DMS153 treated with DMSO at 0.1 percent for 48 hours (cell line): ENCODE measurements at regions not wholly inside any gene's neighbourhood (a gene's known extent, or its start where the extent isn't known, plus 50 kb on each side); places are given as distances from the start of the nearest gene placed in this dataset.

Source experiments
- DNase-seq: peaks from one replicate; lab custom pipeline; 2025; ENCODE audit not compliant: unreplicated experiment; lab: John Stamatoyannopoulos, UW

DNA sequence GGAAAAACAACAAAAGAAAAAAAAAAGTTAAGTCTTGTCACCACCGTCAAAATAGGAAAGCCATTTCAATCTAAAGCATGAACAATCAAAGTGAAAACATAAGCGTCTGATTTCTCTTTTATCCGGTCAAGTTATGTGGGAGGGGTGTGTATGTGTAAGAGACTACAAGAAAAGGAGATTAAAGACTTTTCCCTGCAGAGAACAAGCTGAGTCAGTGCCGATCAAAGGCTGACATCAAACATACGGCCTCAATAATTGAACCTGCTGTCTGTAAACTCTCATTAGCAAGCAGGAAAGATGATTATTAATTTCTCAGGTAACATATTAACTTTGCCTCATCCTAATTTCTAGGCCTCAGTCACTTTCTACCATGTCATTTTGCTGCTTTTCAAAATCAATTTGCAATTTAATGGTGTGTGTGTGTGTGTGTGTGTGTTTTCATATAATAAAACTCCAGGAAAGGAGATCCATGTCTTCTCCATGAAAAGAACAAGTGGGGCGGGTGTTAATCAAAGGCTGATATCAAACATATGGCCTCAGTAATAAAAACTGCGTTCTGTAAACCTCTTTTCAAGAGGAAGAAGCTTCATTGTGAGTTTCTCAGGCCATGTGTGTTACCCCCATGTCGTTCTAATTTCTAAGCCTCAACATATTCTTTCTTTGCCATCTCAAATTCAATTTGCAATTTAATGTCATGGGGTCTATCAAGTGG is 649.1 kb upstream of the SORCS1 start:
- peak; percentile 14 for DNase-seq

GRCh38 chr10:107809889-107810288 is 645.4 kb upstream of the SORCS1 start:
- DNase-seq: no peak

DNA sequence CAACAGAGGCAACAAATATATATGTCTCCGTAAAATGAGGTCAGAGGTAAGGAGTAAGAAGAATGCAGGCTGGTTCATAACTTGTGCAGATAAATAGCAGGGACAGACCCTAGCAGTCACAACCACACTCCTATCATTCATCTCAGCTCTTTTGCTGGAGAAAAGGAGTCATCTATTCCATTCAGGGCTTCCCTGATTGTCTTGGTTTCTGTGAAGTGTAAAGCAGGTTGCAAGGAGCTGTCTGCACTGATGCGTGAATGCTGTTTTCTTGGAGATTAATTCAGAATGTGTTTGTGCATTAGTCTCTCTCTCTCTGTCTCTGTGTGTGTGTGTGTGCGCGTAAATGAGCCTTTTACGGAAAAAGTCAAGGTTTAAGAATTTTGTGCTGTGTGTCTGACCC is 643.3 kb upstream of the SORCS1 start:
- DNase-seq: no peak

- DNase-seq: no peak
These were observed 641.5 kb upstream of the SORCS1 start for GRCh38 chr10:107806026-107806425.

GRCh38 chr10:107803546-107803945 is 639.0 kb upstream of the SORCS1 start:
- DNase-seq: no peak

DNA sequence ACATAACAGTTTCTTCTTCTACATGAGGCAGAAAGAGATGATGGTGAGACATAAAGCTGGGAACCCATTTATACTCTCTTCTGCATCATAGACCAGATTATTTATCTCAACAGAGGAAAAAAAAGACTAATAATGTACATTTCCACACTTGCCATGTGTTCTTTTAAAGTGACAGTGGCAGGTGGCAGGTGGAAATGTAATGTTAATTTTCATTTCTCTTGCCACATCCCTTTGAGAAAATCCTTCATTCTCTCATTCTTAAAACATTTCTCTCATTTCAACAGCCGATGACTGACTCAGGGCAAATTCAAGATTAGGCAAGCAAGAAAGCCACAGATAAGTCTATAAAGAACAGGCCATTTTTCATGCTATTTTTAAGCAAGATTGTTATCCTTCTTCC is 635.6 kb upstream of the SORCS1 start:
- no peak for DNase-seq

DNA sequence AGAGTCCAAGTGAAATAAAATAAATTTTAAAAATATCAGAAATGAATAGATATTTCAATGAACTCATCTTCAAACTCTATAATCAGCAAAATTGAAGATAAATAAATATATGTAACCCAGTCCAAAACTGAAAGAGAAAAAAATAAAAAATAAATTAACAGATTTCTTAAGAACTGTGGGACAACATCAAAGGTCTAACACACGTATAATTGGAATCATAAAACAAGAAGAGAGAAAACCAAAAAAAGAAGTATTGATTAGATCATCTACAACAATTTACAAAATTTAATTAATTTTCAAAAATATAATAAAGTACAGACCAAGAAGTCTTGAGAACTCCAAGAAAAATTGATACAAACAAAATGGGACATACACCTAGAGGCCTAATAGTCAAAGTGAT is 625.8 kb upstream of the SORCS1 start:
- DNase-seq: no peak

DNA sequence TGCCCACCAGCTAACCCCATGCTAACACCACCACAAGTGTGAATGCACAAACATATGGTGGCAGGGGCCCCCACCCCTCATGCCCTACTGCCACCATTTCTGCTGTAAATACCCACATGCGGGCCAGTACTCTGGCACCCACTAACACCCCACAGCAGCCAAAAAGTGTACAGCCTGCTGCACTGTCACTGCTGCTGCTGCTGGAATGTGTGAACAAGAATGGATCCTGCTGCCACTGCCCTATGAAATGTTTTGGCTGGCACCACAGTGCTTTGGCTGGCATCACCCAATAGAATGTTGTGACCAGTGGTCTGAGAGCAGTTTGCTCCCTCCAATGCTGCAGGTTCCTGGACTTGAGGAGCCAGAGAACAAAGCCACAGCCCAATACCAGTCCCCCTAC is 606.6 kb upstream of the SORCS1 start:
- no peak for DNase-seq

DNA sequence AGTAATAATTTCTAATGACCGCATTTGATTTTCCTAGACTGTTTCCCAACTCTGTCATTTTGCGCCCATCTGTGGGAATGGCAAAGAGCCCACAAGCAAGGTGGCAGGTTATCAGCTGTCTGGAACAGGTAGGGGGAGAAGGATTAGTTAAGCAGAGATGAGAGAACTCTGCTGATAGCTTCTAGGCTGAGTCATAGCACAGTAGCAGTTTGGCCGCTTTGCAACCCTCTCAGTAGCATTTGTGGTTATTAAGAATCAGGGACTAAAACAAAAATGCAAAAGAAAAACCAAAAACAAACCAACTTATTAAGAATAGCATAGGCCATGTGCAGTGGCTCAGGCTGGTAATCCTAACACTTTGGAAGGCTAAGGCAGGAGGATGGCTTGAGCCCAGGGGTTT is 602.7 kb upstream of the SORCS1 start:
- no peak for DNase-seq

DNA sequence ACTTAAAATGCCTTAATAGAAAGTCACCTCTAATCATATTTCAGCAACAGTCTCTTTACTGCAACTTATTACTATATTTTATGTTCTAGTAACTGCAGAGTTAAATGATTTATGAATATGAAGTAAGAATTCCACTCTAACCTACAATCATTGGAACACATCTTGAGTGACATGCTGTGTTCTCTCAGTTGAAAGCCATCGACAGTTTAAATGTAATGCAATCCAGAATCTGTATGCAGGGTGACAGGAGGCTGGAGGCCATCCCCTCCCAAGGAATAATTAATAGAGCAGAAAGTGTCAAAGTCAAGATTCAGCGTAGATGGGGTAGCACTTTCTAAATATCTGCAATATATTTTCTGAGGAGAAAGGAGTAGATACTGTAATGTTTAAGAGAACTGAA is 590.3 kb upstream of the SORCS1 start:
- no peak for DNase-seq

DNA sequence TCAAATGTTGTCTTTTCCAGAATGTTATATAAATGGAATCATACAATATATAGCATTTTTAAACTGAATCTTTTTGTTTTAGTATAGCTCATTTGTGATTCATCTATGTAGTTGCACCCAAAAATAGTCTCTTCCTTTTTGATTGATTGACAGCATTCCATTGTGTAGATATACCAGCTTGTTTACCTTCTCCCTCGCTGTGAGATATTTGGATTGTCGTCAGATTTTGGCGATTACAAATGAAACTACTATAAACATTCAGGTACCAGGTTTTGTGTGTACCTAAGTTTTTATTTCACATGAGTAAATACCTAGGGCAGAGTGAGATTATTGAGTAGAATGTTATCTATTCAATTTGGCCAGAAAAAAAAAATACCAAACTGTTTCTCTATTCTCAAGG is 584.7 kb upstream of the SORCS1 start:
- DNase-seq: peak; percentile 6

DNA sequence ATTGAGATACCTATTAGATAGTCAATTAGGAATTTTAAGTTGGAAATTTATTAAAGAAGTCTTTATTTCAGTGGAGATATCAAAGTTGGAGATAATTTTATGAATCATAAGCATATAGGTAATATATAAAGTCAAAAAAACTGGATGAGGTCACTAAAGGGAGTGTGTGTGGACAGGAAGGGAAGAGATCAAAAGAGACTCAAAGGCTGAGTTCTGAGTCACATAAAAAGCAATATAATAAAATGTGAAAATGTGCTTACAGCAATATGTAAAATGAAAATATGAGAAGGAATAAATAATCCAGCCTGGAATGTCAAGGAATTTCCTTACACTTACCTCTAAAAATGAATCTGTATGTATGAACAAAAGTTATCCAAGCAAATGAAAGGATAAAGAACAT is 583.3 kb upstream of the SORCS1 start:
- DNase-seq: no peak

GRCh38 chr10:107741971-107742370 is 577.5 kb upstream of the SORCS1 start:
- DNase-seq: no peak

DNA sequence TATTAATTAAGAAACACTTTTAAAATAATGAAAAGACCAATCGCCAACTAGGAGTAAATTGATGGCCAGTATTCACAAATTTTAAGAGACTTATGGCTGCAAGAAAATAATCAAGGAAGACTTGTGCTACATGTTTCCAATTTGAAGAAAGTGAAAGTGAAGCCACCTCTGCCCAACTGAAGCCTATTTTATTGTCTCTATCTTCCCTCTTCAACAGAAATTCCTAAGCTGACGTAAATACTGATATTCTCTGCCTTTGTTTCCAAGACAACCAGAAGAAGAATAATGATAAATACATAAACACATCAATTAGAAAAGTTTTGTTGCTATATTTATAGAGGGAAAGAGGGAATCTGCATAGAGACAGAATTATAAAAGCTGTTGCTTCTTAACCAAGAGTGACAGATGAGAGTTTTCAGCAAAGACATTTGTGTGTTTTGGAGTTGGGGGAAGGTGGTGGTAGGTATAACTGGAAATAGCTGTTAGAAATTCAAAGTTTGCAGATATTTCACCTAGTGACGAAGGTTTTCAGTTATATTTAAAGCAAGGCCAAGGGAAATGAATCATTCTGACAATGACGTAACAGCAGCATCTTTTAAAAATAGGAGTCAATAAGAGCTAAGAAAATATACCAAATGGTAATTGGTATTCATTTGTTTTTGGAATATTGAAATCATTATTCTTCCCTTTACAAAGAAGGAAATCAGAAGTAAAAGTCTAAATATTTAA is 576.6 kb upstream of the SORCS1 start:
- no peak for DNase-seq

GRCh38 chr10:107739951-107740350 is 575.4 kb upstream of the SORCS1 start:
- DNase-seq: no peak

GRCh38 chr10:107733328-107734130 is 569.0 kb upstream of the SORCS1 start:
- no peak for DNase-seq

- no peak for DNase-seq
These were observed 567.5 kb upstream of the SORCS1 start for GRCh38 chr10:107732045-107732444.

- no peak for DNase-seq
These were observed 564.3 kb upstream of the SORCS1 start for GRCh38 chr10:107728807-107729206.

GRCh38 chr10:107727767-107728317 is 563.3 kb upstream of the SORCS1 start:
- peak; percentile 18 for DNase-seq

- DNase-seq: no peak
These were observed 554.4 kb upstream of the SORCS1 start for GRCh38 chr10:107718864-107719263.

DNA sequence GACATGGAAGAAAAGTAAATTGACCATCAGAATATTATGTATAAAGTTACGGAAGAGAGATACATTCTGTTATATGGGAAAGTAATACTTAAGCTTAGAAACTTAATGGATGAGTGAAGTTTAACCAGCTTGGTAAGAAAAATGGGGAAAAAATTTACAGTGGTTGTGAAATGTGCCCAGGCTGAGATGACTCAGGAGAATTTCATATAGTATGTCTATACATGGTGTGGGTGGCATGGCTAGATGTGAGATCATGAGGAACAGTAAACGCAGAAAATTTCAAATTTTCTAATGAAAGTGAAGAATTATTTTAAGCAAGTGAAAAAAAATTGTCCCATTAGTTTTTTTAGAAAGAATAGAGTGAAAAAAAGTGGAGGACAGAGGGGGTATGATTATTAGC is 552.5 kb upstream of the SORCS1 start:
- DNase-seq: no peak

GRCh38 chr10:107715565-107715964 is 551.1 kb upstream of the SORCS1 start:
- DNase-seq: peak; percentile 15
